ENCODE measurements at regions not wholly inside any gene's neighbourhood (a gene's known extent, or its start where the extent isn't known, plus 50 kb on each side); places are given as distances from the start of the nearest gene placed in this dataset.

- no peak overlapping the region for H3K4me3 ChIP-seq (ENCODE audit: low read length)
- H3K9ac ChIP-seq (ENCODE audit: low read length): no peak overlapping the region
- no peaks in the 10 kb centered on the region for H3K4me1 ChIP-seq (ENCODE audit: low read length)
- H3K36me3 ChIP-seq (replicated peaks; ENCODE audit: low read depth, low read length): no peaks in the 10 kb centered on the region
- no peak overlapping the region for H3K4me2 ChIP-seq (ENCODE audit: low read length)
- no peak for TF ChIP-seq EZH2phosphoT487 (IDR thresholded peaks at IDR 0.05; ENCODE audit: low read depth)
- no peak for TF ChIP-seq CTCF (IDR thresholded peaks at IDR 0.05; ENCODE audit: low read depth, low read length)
- H2AFZ ChIP-seq (ENCODE audit: low read depth, low read length): no peak overlapping the region
- no peaks in the 10 kb centered on the region; the same call in 1 of the 2 replicates for H3K27me3 ChIP-seq (ENCODE audit: low read depth, low read length)
- no peaks in the 10 kb centered on the region for H3K79me2 ChIP-seq (ENCODE audit: low read length)
- no peaks in the 10 kb centered on the region for H3K9me3 ChIP-seq (ENCODE audit: insufficient read depth, low read length)
- H4K20me1 ChIP-seq (ENCODE audit: insufficient read depth, low read length): no peaks in the 10 kb centered on the region
- no peak overlapping the region for H3K27ac ChIP-seq (ENCODE audit: low read length)
These were observed 79.1 kb downstream of the ARRDC4 start for GRCh38 chr15:98039596-98039995.

- H3K36me3 ChIP-seq (replicated peaks; ENCODE audit: low read depth, low read length): no peaks in the 10 kb centered on the region
- no peak overlapping the region for H3K4me2 ChIP-seq (ENCODE audit: low read length)
- H3K79me2 ChIP-seq (ENCODE audit: low read length): no peaks in the 10 kb centered on the region
- H4K20me1 ChIP-seq (ENCODE audit: insufficient read depth, low read length): no peaks in the 10 kb centered on the region
- no peaks in the 10 kb centered on the region for H3K9me3 ChIP-seq (ENCODE audit: insufficient read depth, low read length)
- H3K9ac ChIP-seq (ENCODE audit: low read length): no peak overlapping the region
- H2AFZ ChIP-seq (ENCODE audit: low read depth, low read length): no peak overlapping the region
- no peaks in the 10 kb centered on the region; the same call in 1 of the 2 replicates for H3K27me3 ChIP-seq (ENCODE audit: low read depth, low read length)
- TF ChIP-seq EZH2phosphoT487 (IDR thresholded peaks at IDR 0.05; ENCODE audit: low read depth) (no peak), CTCF (IDR thresholded peaks at IDR 0.05; ENCODE audit: low read depth, low read length) (no peak)
- H3K4me3 ChIP-seq (ENCODE audit: low read length): no peak overlapping the region
- no peaks in the 10 kb centered on the region for H3K4me1 ChIP-seq (ENCODE audit: low read length)
- H3K27ac ChIP-seq (ENCODE audit: low read length): no peak overlapping the region
These were observed 79.6 kb downstream of the ARRDC4 start for GRCh38 chr15:98040146-98040545.

- Histone ChIP-seq H3K36me3 (replicated peaks; ENCODE audit: low read depth, low read length) (no peaks in the 10 kb centered on the region), H3K79me2 (ENCODE audit: low read length) (no peaks in the 10 kb centered on the region), H2AFZ (ENCODE audit: low read depth, low read length) (no peak overlapping the region), H3K27me3 (ENCODE audit: low read depth, low read length) (no peaks in the 10 kb centered on the region; the same call in 1 of the 2 replicates), H4K20me1 (ENCODE audit: insufficient read depth, low read length) (no peaks in the 10 kb centered on the region), H3K9me3 (ENCODE audit: insufficient read depth, low read length) (no peaks in the 10 kb centered on the region), H3K4me1 (ENCODE audit: low read length) (no peaks in the 10 kb centered on the region), H3K4me2 (ENCODE audit: low read length) (no peak overlapping the region), H3K9ac (ENCODE audit: low read length) (no peak overlapping the region), H3K27ac (ENCODE audit: low read length) (no peak overlapping the region), H3K4me3 (ENCODE audit: low read length) (no peak overlapping the region)
- TF ChIP-seq EZH2phosphoT487 (IDR thresholded peaks at IDR 0.05; ENCODE audit: low read depth) (no peak), CTCF (IDR thresholded peaks at IDR 0.05; ENCODE audit: low read depth, low read length) (no peak)
These were observed 82.9 kb downstream of the ARRDC4 start for GRCh38 chr15:98043160-98044014.

GRCh38 chr15:98051734-98052133 lies 91.2 kb downstream of the ARRDC4 start:
- no peaks in the 10 kb centered on the region for H3K36me3 ChIP-seq (replicated peaks; ENCODE audit: low read depth, low read length)
- H3K27ac ChIP-seq (ENCODE audit: low read length): no peak overlapping the region
- no peaks in the 10 kb centered on the region for H3K27me3 ChIP-seq (ENCODE audit: low read depth, low read length)
- no peak overlapping the region for H3K4me2 ChIP-seq (ENCODE audit: low read length)
- TF ChIP-seq EZH2phosphoT487 (IDR thresholded peaks at IDR 0.05; ENCODE audit: low read depth) (no peak), CTCF (IDR thresholded peaks at IDR 0.05; ENCODE audit: low read depth, low read length) (no peak)
- H3K9me3 ChIP-seq (ENCODE audit: insufficient read depth, low read length): no peaks in the 10 kb centered on the region
- H4K20me1 ChIP-seq (ENCODE audit: insufficient read depth, low read length): no peaks in the 10 kb centered on the region
- no peak overlapping the region for H3K4me3 ChIP-seq (ENCODE audit: low read length)
- H3K4me1 ChIP-seq (ENCODE audit: low read length): no peaks in the 10 kb centered on the region
- no peak overlapping the region for H3K9ac ChIP-seq (ENCODE audit: low read length)
- no peaks in the 10 kb centered on the region for H3K79me2 ChIP-seq (ENCODE audit: low read length)
- H2AFZ ChIP-seq (ENCODE audit: low read depth, low read length): no peak overlapping the region

All from OCI-LY3 (cell line).